ENCODE measurements at regions not wholly inside any gene's neighbourhood (a gene's known extent, or its start where the extent isn't known, plus 50 kb on each side); places are given as distances from the start of the nearest gene placed in this dataset.

- H3K9me3 ChIP-seq (ENCODE audit: control extremely low read depth in 1 of 3, control insufficient read depth in 2 of 3, insufficient read depth in 1 of 3, low read length in 2 of 3): peaks cover 0 to 2% (median 0%) of the 10 kb centered on the region in 3 donors
- POLR2A ChIA-PET: no interaction called here
- Mint-ChIP-seq H3K27me3 (peaks cover 4% of the 10 kb centered on the region), H3K9me3 (ENCODE audit: insufficient read depth) (peaks cover 2% of the 10 kb centered on the region), H3K4me3 (no peak overlapping the region), H3K4me1 (no peaks in the 10 kb centered on the region), H3K27ac (no peak overlapping the region)
- H3K36me3 ChIP-seq (replicated peaks in 1 of 2; ENCODE audit: control extremely low read depth in 1 of 2, control insufficient read depth in 1 of 2, extremely low read depth in 1 of 2, insufficient read depth in 2 of 2, low read length in 1 of 2): no peaks in the 10 kb centered on the region
- no peaks in the 10 kb centered on the region for H3K4me1 ChIP-seq (ENCODE audit: control insufficient read depth in 2 of 2, insufficient read depth in 2 of 2, low read length in 2 of 2)
- H2AFZ ChIP-seq (ENCODE audit: insufficient read depth, low read depth, low read length, poor library complexity, severe bottlenecking): no peak overlapping the region
- ATAC-seq (ENCODE audit: low read depth): no peak
- WGBS (ENCODE audit: insufficient coverage): 100% methylated on average over 2 of the region's 3 CpGs
- TF ChIP-seq, protein P1, sequence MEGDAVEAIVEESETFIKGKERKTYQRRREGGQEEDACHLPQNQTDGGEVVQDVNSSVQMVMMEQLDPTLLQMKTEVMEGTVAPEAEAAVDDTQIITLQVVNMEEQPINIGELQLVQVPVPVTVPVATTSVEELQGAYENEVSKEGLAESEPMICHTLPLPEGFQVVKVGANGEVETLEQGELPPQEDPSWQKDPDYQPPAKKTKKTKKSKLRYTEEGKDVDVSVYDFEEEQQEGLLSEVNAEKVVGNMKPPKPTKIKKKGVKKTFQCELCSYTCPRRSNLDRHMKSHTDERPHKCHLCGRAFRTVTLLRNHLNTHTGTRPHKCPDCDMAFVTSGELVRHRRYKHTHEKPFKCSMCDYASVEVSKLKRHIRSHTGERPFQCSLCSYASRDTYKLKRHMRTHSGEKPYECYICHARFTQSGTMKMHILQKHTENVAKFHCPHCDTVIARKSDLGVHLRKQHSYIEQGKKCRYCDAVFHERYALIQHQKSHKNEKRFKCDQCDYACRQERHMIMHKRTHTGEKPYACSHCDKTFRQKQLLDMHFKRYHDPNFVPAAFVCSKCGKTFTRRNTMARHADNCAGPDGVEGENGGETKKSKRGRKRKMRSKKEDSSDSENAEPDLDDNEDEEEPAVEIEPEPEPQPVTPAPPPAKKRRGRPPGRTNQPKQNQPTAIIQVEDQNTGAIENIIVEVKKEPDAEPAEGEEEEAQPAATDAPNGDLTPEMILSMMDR (IDR thresholded peaks at IDR 0.05): no peak
- TF ChIP-seq EZH2 (IDR thresholded peaks at IDR 0.05; ENCODE audit: borderline replicate concordance, insufficient read depth, low read depth, low read length, poor library complexity, severe bottlenecking): no peak
- H3K4me3 ChIP-seq (ENCODE audit: control extremely low read depth in 1 of 5, extremely low read depth in 1 of 5, insufficient read depth in 1 of 5, low read depth in 2 of 5, low read length in 4 of 5): no peak overlapping the region
- H3K79me2 ChIP-seq (ENCODE audit: control insufficient read depth, insufficient read depth, low read length): no peaks in the 10 kb centered on the region
- H3K27me3 ChIP-seq (replicated peaks in 1 of 4; ENCODE audit: control extremely low read depth in 1 of 4, control insufficient read depth in 3 of 4, insufficient read depth in 4 of 4, low read length in 3 of 4): peaks cover 0 to 3% (median 0%) of the 10 kb centered on the region in 4 experiments
- DNase-seq: no peak
- H3K27ac ChIP-seq (ENCODE audit: low read length in 2 of 2): no peak overlapping the region
- intact Hi-C loops (cut with micrococcal nuclease): no loop called here
- H4K20me1 ChIP-seq (ENCODE audit: control insufficient read depth, insufficient read depth, low read length, poor library complexity, severe bottlenecking): no peaks in the 10 kb centered on the region
- no peak overlapping the region for H3K4me2 ChIP-seq (replicated peaks; ENCODE audit: low read depth, low read length, poor library complexity, severe bottlenecking)
- H3K9ac ChIP-seq (ENCODE audit: low read length): no peak overlapping the region
- CTCF ChIA-PET: no interaction called here
Observed at GRCh38 chr14:34134484-34134883, 183.6 kb upstream of the EGLN3 start.

- no peak for TF ChIP-seq EZH2 (IDR thresholded peaks at IDR 0.05; ENCODE audit: borderline replicate concordance, insufficient read depth, low read depth, low read length, poor library complexity, severe bottlenecking)
- TF ChIP-seq, protein P1 (IDR thresholded peaks at IDR 0.05): no peak
- Histone ChIP-seq H3K4me3 (ENCODE audit: control extremely low read depth in 1 of 5, extremely low read depth in 1 of 5, insufficient read depth in 1 of 5, low read depth in 2 of 5, low read length in 4 of 5) (no peak overlapping the region), H3K36me3 (replicated peaks in 1 of 2; ENCODE audit: control extremely low read depth in 1 of 2, control insufficient read depth in 1 of 2, extremely low read depth in 1 of 2, insufficient read depth in 2 of 2, low read length in 1 of 2) (no peaks in the 10 kb centered on the region), H3K79me2 (ENCODE audit: control insufficient read depth, insufficient read depth, low read length) (no peaks in the 10 kb centered on the region), H3K4me2 (replicated peaks; ENCODE audit: low read depth, low read length, poor library complexity, severe bottlenecking) (no peak overlapping the region), H3K27me3 (replicated peaks in 1 of 4; ENCODE audit: control extremely low read depth in 1 of 4, control insufficient read depth in 3 of 4, insufficient read depth in 4 of 4, low read length in 3 of 4) (no peaks in the 10 kb centered on the region), H3K4me1 (ENCODE audit: control insufficient read depth in 2 of 2, insufficient read depth in 2 of 2, low read length in 2 of 2) (no peaks in the 10 kb centered on the region), H3K9ac (ENCODE audit: low read length) (no peak overlapping the region), H3K27ac (ENCODE audit: low read length in 2 of 2) (no peak overlapping the region), H4K20me1 (ENCODE audit: control insufficient read depth, insufficient read depth, low read length, poor library complexity, severe bottlenecking) (no peaks in the 10 kb centered on the region), H2AFZ (ENCODE audit: insufficient read depth, low read depth, low read length, poor library complexity, severe bottlenecking) (no peak overlapping the region), H3K9me3 (ENCODE audit: control extremely low read depth in 1 of 3, control insufficient read depth in 2 of 3, insufficient read depth in 1 of 3, low read length in 2 of 3) (peaks cover 0 to 5% (median 0%) of the 10 kb centered on the region in 3 donors)
- no peak overlapping the region for H3K27ac Mint-ChIP-seq
- no peak for ATAC-seq (ENCODE audit: low read depth)
- DNase-seq: no peak
- H3K4me3 Mint-ChIP-seq: no peak overlapping the region
- no peaks in the 10 kb centered on the region for H3K27me3 Mint-ChIP-seq
- ChIA-PET POLR2A (no interaction called here), CTCF (no interaction called here)
- H3K9me3 Mint-ChIP-seq (ENCODE audit: insufficient read depth): peaks cover 2% of the 10 kb centered on the region
- intact Hi-C loops (cut with micrococcal nuclease): no loop called here
- no peaks in the 10 kb centered on the region for H3K4me1 Mint-ChIP-seq
- 92% methylated on average over 5 of the region's 7 CpGs for WGBS (ENCODE audit: insufficient coverage)
Observed at GRCh38 chr14:34129927-34130552, 179.2 kb upstream of the EGLN3 start.
